Mucosa of gallbladder (tissue), 1 donor: ENCODE measurements at regions not wholly inside any gene's neighbourhood (a gene's known extent, or its start where the extent isn't known, plus 50 kb on each side); places are given as distances from the start of the nearest gene placed in this dataset.

ENCODE experiments used
- DNase-seq: peaks from one replicate; pipeline ENCODE4 v3.0.0-alpha.2; 2020; ENCODE audit warnings: low spot score
- donor health status: DM: no; HTN: no; CAD: no.

GRCh38 chr4:178275671-178276360 is 833.6 kb upstream of the AGA start:
- no peak for DNase-seq

- no peak for DNase-seq
These were observed 838.1 kb upstream of the AGA start for GRCh38 chr4:178280362-178280761.

GRCh38 chr4:178288462-178288861 is 846.2 kb upstream of the AGA start:
- DNase-seq = no peak

GRCh38 chr4:178293601-178294000 is 851.4 kb upstream of the AGA start:
- DNase-seq = no peak

- no peak for DNase-seq
These were observed 854.4 kb upstream of the AGA start for GRCh38 chr4:178296669-178297068.

GRCh38 chr4:178306565-178306964 is 864.3 kb upstream of the AGA start:
- DNase-seq = no peak

- DNase-seq = no peak
These were observed 867.7 kb upstream of the AGA start for GRCh38 chr4:178309890-178310289.

GRCh38 chr4:178311997-178312396 is 869.8 kb upstream of the AGA start:
- DNase-seq = no peak

GRCh38 chr4:178314287-178314686 is 872.0 kb upstream of the AGA start:
- no peak for DNase-seq

GRCh38 chr4:178316211-178316610 is 874.0 kb upstream of the AGA start:
- no peak for DNase-seq

GRCh38 chr4:178320003-178320402 is 877.8 kb upstream of the AGA start:
- DNase-seq = no peak

- DNase-seq = peak; percentile 25
These were observed 880.4 kb upstream of the AGA start for GRCh38 chr4:178322524-178323183.

- no peak for DNase-seq
These were observed 887.1 kb upstream of the AGA start for GRCh38 chr4:178329226-178329872.

GRCh38 chr4:178333355-178333754 is 891.1 kb upstream of the AGA start:
- no peak for DNase-seq

GRCh38 chr4:178339769-178340168 is 897.5 kb upstream of the AGA start:
- DNase-seq = no peak

GRCh38 chr4:178340468-178340867 is 898.2 kb upstream of the AGA start:
- no peak for DNase-seq

GRCh38 chr4:178344096-178344495 is 901.9 kb upstream of the AGA start:
- no peak for DNase-seq

- no peak for DNase-seq
These were observed 904.9 kb upstream of the AGA start for GRCh38 chr4:178347111-178347510.

- DNase-seq = no peak
These were observed 907.4 kb upstream of the AGA start for GRCh38 chr4:178349601-178350000.

GRCh38 chr4:178351185-178351584 is 908.9 kb upstream of the AGA start:
- DNase-seq = no peak

GRCh38 chr4:178356725-178357124 is 914.5 kb upstream of the AGA start:
- no peak for DNase-seq

- DNase-seq = no peak
These were observed 943.2 kb upstream of the AGA start for GRCh38 chr4:178385481-178385880.

GRCh38 chr4:178387756-178388155 is 945.5 kb upstream of the AGA start:
- DNase-seq = no peak
